ENCODE measurements at regions not wholly inside any gene's neighbourhood (a gene's known extent, or its start where the extent isn't known, plus 50 kb on each side); places are given as distances from the start of the nearest gene placed in this dataset.
"Not testable (repeated sequence)": the region's sequence is repeated elsewhere in the genome, so short reads cannot be mapped to it uniquely, and the experiment has no call there.

GRCh38 chr6:119676961-119677360, 327.4 kb upstream of the MAN1A1 start:
- TF ChIP-seq CTCF (IDR thresholded peaks at IDR 0.05; ENCODE audit: low read depth, low read length, missing control alignments), result no peak
- in situ Hi-C loops (cut with HindIII; ENCODE audit: low sequenced_read_pairs), result no loop called here
- no peak for DNase-seq (ENCODE audit: low read depth)

GRCh38 chr6:119676230-119676629, 326.7 kb upstream of the MAN1A1 start:
- no peak for TF ChIP-seq CTCF (IDR thresholded peaks at IDR 0.05; ENCODE audit: low read depth, low read length, missing control alignments)
- no peak overlapping the region for H3K4me3 ChIP-seq (ENCODE audit: low read depth, low read length)
- no peak for DNase-seq (ENCODE audit: low read depth)
- in situ Hi-C loops (cut with HindIII; ENCODE audit: low sequenced_read_pairs), result no loop called here

More at GRCh38 chr6:119676961-119677360, 327.4 kb upstream of the MAN1A1 start:
- H3K4me3 ChIP-seq (ENCODE audit: low read depth, low read length), result no peak overlapping the region

- DNase-seq (ENCODE audit: low read depth), result no peak
- H3K4me3 ChIP-seq (ENCODE audit: low read depth, low read length), result no peak overlapping the region
- in situ Hi-C loops (cut with HindIII; ENCODE audit: low sequenced_read_pairs), result no loop called here
- TF ChIP-seq CTCF (IDR thresholded peaks at IDR 0.05; ENCODE audit: low read depth, low read length, missing control alignments), result no peak
These were observed 324.2 kb upstream of the MAN1A1 start for GRCh38 chr6:119673741-119674140.

- DNase-seq (ENCODE audit: low read depth), result no peak
- TF ChIP-seq CTCF (IDR thresholded peaks at IDR 0.05; ENCODE audit: low read depth, low read length, missing control alignments), result no peak
- no peak overlapping the region for H3K4me3 ChIP-seq (ENCODE audit: low read depth, low read length)
- in situ Hi-C loops (cut with HindIII; ENCODE audit: low sequenced_read_pairs), result no loop called here
These were observed 323.2 kb upstream of the MAN1A1 start for GRCh38 chr6:119672725-119673124.

- no peak overlapping the region for H3K4me3 ChIP-seq (ENCODE audit: low read depth, low read length)
- DNase-seq (ENCODE audit: low read depth), result no peak
- TF ChIP-seq CTCF (IDR thresholded peaks at IDR 0.05; ENCODE audit: low read depth, low read length, missing control alignments), result no peak
- in situ Hi-C loops (cut with HindIII; ENCODE audit: low sequenced_read_pairs), result no loop called here
These were observed 321.5 kb upstream of the MAN1A1 start for GRCh38 chr6:119671105-119671504.

- no peak overlapping the region for H3K4me3 ChIP-seq (ENCODE audit: low read depth, low read length)
- TF ChIP-seq CTCF (IDR thresholded peaks at IDR 0.05; ENCODE audit: low read depth, low read length, missing control alignments), result no peak
- in situ Hi-C loops (cut with HindIII; ENCODE audit: low sequenced_read_pairs), result no loop called here
- no peak for DNase-seq (ENCODE audit: low read depth)
These were observed 319.7 kb upstream of the MAN1A1 start for GRCh38 chr6:119669221-119669620.

- in situ Hi-C loops (cut with HindIII; ENCODE audit: low sequenced_read_pairs); H3K4me3 ChIP-seq (ENCODE audit: low read depth, low read length); DNase-seq (ENCODE audit: low read depth): not testable (repeated sequence)
These were observed 315.9 kb upstream of the MAN1A1 start for GRCh38 chr6:119665432-119665831.
